HepG2 (cell line): ENCODE measurements at regions not wholly inside any gene's neighbourhood (a gene's known extent, or its start where the extent isn't known, plus 50 kb on each side); places are given as distances from the start of the nearest gene placed in this dataset.

Experiments
- BCLAF1 ChIP-seq: fragments of 450-650 bp; IDR thresholded peaks from 2 replicates; pipeline ENCODE4 v1.6.1; 2017; ENCODE audit warnings: mild to moderate bottlenecking
- DPF2 ChIP-seq: sonication (generic); formaldehyde crosslinking; IDR thresholded peaks from 2 replicates; pipeline ENCODE4 v1.4.0; 2020; ENCODE audit warnings: mild to moderate bottlenecking, low read depth, missing genetic modification reagents, borderline replicate concordance
- FOSL2 ChIP-seq: sonication (generic); formaldehyde crosslinking; IDR thresholded peaks from 2 replicates; pipeline ENCODE4 v1.4.0; 2020; ENCODE audit warnings: missing genetic modification reagents
- FOXA1 ChIP-seq, 2 experiments: fragments of 450-650 bp in 1 of 2; sonication (generic) in 1 of 2; formaldehyde crosslinking in 1 of 2; IDR thresholded peaks; 2 replicates each; pipeline versions ENCODE4 v1.4.0 to v1.6.1; 2016 to 2020; ENCODE audit warnings: missing genetic modification reagents in 1 of 2
- FOXA3 ChIP-seq: IDR thresholded peaks from 2 replicates; pipeline ENCODE4 v1.6.1; 2016; ENCODE audit warnings: missing genetic modification reagents, missing compliant biosample characterization
- GATAD2A ChIP-seq: IDR thresholded peaks from 2 replicates; pipeline ENCODE4 v1.6.1; 2016
- HMG20A ChIP-seq: IDR thresholded peaks from 2 replicates; pipeline ENCODE4 v1.6.1; 2016; ENCODE audit warnings: borderline replicate concordance
- HOXA9 ChIP-seq: sonication (generic); formaldehyde crosslinking; IDR thresholded peaks from 2 replicates; pipeline ENCODE4 v1.8.1; 2022; ENCODE audit warnings: missing genetic modification reagents, mild to moderate bottlenecking, moderate library complexity, borderline replicate concordance
- IKZF5 ChIP-seq: IDR thresholded peaks from 2 replicates; pipeline ENCODE4 v1.6.1; 2018; ENCODE audit warnings: missing genetic modification reagents, mild to moderate bottlenecking, missing compliant biosample characterization
- MED1 ChIP-seq: sonication (generic); formaldehyde crosslinking; IDR thresholded peaks from 2 replicates; pipeline ENCODE4 v1.4.0; 2020; ENCODE audit warnings: missing genetic modification reagents
- POLR2G ChIP-seq: fragments of 200-400 bp; formaldehyde crosslinking; IDR thresholded peaks from 2 replicates; pipeline ENCODE4 v1.6.1; 2018; ENCODE audit warnings: mild to moderate bottlenecking, low read depth, low read length, moderate library complexity
- RBAK ChIP-seq: sonication (generic); formaldehyde crosslinking; IDR thresholded peaks from 2 replicates; pipeline ENCODE4 v1.5.1; 2020; ENCODE audit warnings: mild to moderate bottlenecking, missing genetic modification reagents
- RXRA ChIP-seq: sonication (generic); formaldehyde crosslinking; IDR thresholded peaks from 2 replicates; pipeline ENCODE4 v1.5.1; 2020; ENCODE audit warnings: missing genetic modification reagents
- TBX2 ChIP-seq: sonication (generic); formaldehyde crosslinking; IDR thresholded peaks from 2 replicates; pipeline ENCODE4 v1.5.0; 2020; ENCODE audit warnings: missing genetic modification reagents, mild to moderate bottlenecking, borderline replicate concordance
- THYN1 ChIP-seq: sonication (generic); formaldehyde crosslinking; IDR thresholded peaks from 2 replicates; pipeline ENCODE4 v1.8.1; 2023; ENCODE audit warnings: low read depth, mild to moderate bottlenecking, moderate library complexity, missing genetic modification reagents, borderline replicate concordance
- ZBTB33 ChIP-seq: sonication (generic); formaldehyde crosslinking; IDR thresholded peaks from 2 replicates; pipeline ENCODE4 v1.4.0; 2020; ENCODE audit warnings: missing genetic modification reagents
- ZFY ChIP-seq: sonication (generic); formaldehyde crosslinking; IDR thresholded peaks from 2 replicates; pipeline ENCODE4 v1.4.0; 2020; ENCODE audit warnings: missing genetic modification reagents
- ZNF331 ChIP-seq: sonication (generic); formaldehyde crosslinking; IDR thresholded peaks from 2 replicates; pipeline ENCODE4 v1.4.0; 2020; ENCODE audit warnings: missing genetic modification reagents
- ZNF580 ChIP-seq: IDR thresholded peaks from 2 replicates; pipeline ENCODE4 v1.6.1; 2016; ENCODE audit warnings: low read depth, borderline replicate concordance
- ZNF644 ChIP-seq: IDR thresholded peaks from 2 replicates; pipeline ENCODE4 v1.6.1; 2016; ENCODE audit warnings: low read depth
- ZSCAN31 ChIP-seq: sonication (generic); formaldehyde crosslinking; IDR thresholded peaks from 2 replicates; pipeline ENCODE4 v1.5.0; 2020; ENCODE audit warnings: low read depth, mild to moderate bottlenecking, missing genetic modification reagents

GRCh38 chr15:53910236-53910849 is 67.9 kb upstream of the UNC13C start (continued):
- TF ChIP-seq RXRA (CRISPR knock-in tag) (no peak), ZFY (CRISPR knock-in tag) (0 out of 2 replicates have a peak, but pooled peaks have one; percentile 31), ZNF331 (CRISPR knock-in tag) (0 out of 2 replicates have a peak, but pooled peaks have one; percentile 29), MED1 (CRISPR knock-in tag) (peak; percentile 56), GATAD2A (CRISPR knock-in tag) (peak; percentile 66), FOSL2 (peak; percentile 98), ZNF644 (CRISPR knock-in tag) (peak; percentile 88), HMG20A (CRISPR knock-in tag) (peak; percentile 54; the same call in 1 of the 2 replicates), ZNF580 (peak; percentile 30; the same call in 1 of the 2 replicates), HOXA9 (CRISPR knock-in tag) (no peak), IKZF5 (CRISPR knock-in tag) (peak; percentile 56; the same call in 1 of the 2 replicates), BCLAF1 (no peak), THYN1 (CRISPR knock-in tag) (no peak), FOXA3 (CRISPR knock-in tag) (peak; percentile 80), RBAK (no peak), FOXA1 (IDR thresholded peaks at IDR 0.05) (no peak), FOXA1 (CRISPR knock-in tag; IDR thresholded peaks at IDR 0.05) (peak; percentile 36; the same call in 1 of the 2 replicates), TBX2 (CRISPR knock-in tag) (peak; percentile 28; the same call in 1 of the 2 replicates), POLR2G (no peak), ZBTB33 (CRISPR knock-in tag) (peak; percentile 83; the same call in 1 of the 2 replicates), ZSCAN31 (CRISPR knock-in tag) (peak; percentile 100), DPF2 (CRISPR knock-in tag) (no peak)
